NCI-H2107 treated with DMSO at 0.1 percent for 48 hours (cell line): ENCODE measurements at regions not wholly inside any gene's neighbourhood (a gene's known extent, or its start where the extent isn't known, plus 50 kb on each side); places are given as distances from the start of the nearest gene placed in this dataset.

Source experiments
- DNase-seq: peaks from one replicate; lab custom pipeline; 2025; ENCODE audit not compliant: unreplicated experiment; lab: John Stamatoyannopoulos, UW

- no peak for DNase-seq
These were observed 73.9 kb upstream of the FSTL5 start for GRCh38 chr4:162237676-162238075.

- no peak for DNase-seq
These were observed 70.8 kb upstream of the FSTL5 start for GRCh38 chr4:162234595-162234994.

GRCh38 chr4:162232349-162232748, 68.5 kb upstream of the FSTL5 start:
- DNase-seq = no peak

- no peak for DNase-seq
These were observed 65.9 kb upstream of the FSTL5 start for GRCh38 chr4:162229670-162230069.

- DNase-seq = no peak
These were observed 57.3 kb upstream of the FSTL5 start for GRCh38 chr4:162221148-162221547.
